Activated gamma-delta T cell treated with Interleukin-2 at 50 U/mL for 16 hours (primary cell): ENCODE measurements at regions not wholly inside any gene's neighbourhood (a gene's known extent, or its start where the extent isn't known, plus 50 kb on each side); places are given as distances from the start of the nearest gene placed in this dataset.

Experiments
- DNase-seq: peaks from one replicate; pipeline ENCODE4 v3.0.0-alpha.2; 2020

- no peak for DNase-seq
Observed at GRCh38 chr11:11789735-11790369, 51.9 kb upstream of the USP47 start.

GRCh38 chr11:11788063-11788710 is 53.6 kb upstream of the USP47 start:
- no peak for DNase-seq

- DNase-seq: peak; percentile 69
Observed at GRCh38 chr11:11787305-11788062, 54.3 kb upstream of the USP47 start.

GRCh38 chr11:11786771-11787170 is 55.0 kb upstream of the USP47 start:
- DNase-seq: no peak

GRCh38 chr11:11786234-11786633 is 55.5 kb upstream of the USP47 start:
- DNase-seq: no peak

- DNase-seq: no peak
Observed at GRCh38 chr11:11782532-11783110, 59.2 kb upstream of the USP47 start.

GRCh38 chr11:11780858-11781257 is 60.9 kb upstream of the USP47 start:
- DNase-seq: no peak

GRCh38 chr11:11779975-11780374 is 61.8 kb upstream of the USP47 start:
- DNase-seq: no peak

GRCh38 chr11:11777897-11778296 is 63.9 kb upstream of the USP47 start:
- DNase-seq: no peak

GRCh38 chr11:11776714-11777113 is 65.1 kb upstream of the USP47 start:
- DNase-seq: no peak

- DNase-seq: no peak
Observed at GRCh38 chr11:11774928-11775327, 66.8 kb upstream of the USP47 start.

GRCh38 chr11:11772865-11773515 is 68.8 kb upstream of the USP47 start:
- DNase-seq: no peak

GRCh38 chr11:11770921-11771486 is 70.8 kb upstream of the USP47 start:
- no peak for DNase-seq

GRCh38 chr11:11770296-11770695 is 71.5 kb upstream of the USP47 start:
- DNase-seq: no peak

- DNase-seq: no peak
Observed at GRCh38 chr11:11769782-11770181, 72.0 kb upstream of the USP47 start.

- DNase-seq: no peak
Observed at GRCh38 chr11:11769362-11769761, 72.4 kb upstream of the USP47 start.

- no peak for DNase-seq
Observed at GRCh38 chr11:11764423-11764803, 77.4 kb upstream of the USP47 start.

GRCh38 chr11:11763796-11764422 is 77.9 kb upstream of the USP47 start:
- DNase-seq: no peak

- no peak for DNase-seq
Observed at GRCh38 chr11:11760838-11761237, 80.9 kb upstream of the USP47 start.

GRCh38 chr11:11758603-11759196 is 83.1 kb upstream of the USP47 start:
- DNase-seq: no peak

GRCh38 chr11:11757909-11758308 is 83.9 kb upstream of the USP47 start:
- no peak for DNase-seq

- no peak for DNase-seq
Observed at GRCh38 chr11:11756718-11757117, 85.1 kb upstream of the USP47 start.
